ENCODE measurements at regions not wholly inside any gene's neighbourhood (a gene's known extent, or its start where the extent isn't known, plus 50 kb on each side); places are given as distances from the start of the nearest gene placed in this dataset.

DNA sequence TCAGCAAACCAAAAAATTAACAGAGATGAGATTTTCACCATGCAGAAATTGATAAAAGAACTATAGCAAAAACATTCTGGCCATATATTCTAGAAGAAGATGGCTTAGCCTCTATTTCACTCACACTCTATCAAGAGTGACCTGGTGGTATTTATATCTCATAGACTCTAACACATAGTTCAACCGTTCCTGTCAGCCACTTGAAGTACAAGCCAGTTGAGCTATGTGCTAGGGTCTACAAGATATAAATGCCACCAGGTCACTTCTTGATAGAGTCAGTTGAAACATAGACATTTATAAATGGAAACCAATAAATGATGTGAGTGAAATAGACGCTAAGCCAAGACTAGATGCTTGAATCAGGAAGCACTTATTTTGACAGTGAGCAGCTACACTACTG is 836.7 kb upstream of the EPHA5 start:
- no peaks in the 10 kb centered on the region for H3K36me3 ChIP-seq (ENCODE audit: insufficient read depth in 1 of 2, low read depth in 1 of 2)
- no peaks in the 10 kb centered on the region for H3K9me3 ChIP-seq
- ATAC-seq (no peak), DNase-seq (no peak)
- no peak overlapping the region for H3K4me3 ChIP-seq
- no peaks in the 10 kb centered on the region for H3K4me1 ChIP-seq
- TF ChIP-seq, protein P1, sequence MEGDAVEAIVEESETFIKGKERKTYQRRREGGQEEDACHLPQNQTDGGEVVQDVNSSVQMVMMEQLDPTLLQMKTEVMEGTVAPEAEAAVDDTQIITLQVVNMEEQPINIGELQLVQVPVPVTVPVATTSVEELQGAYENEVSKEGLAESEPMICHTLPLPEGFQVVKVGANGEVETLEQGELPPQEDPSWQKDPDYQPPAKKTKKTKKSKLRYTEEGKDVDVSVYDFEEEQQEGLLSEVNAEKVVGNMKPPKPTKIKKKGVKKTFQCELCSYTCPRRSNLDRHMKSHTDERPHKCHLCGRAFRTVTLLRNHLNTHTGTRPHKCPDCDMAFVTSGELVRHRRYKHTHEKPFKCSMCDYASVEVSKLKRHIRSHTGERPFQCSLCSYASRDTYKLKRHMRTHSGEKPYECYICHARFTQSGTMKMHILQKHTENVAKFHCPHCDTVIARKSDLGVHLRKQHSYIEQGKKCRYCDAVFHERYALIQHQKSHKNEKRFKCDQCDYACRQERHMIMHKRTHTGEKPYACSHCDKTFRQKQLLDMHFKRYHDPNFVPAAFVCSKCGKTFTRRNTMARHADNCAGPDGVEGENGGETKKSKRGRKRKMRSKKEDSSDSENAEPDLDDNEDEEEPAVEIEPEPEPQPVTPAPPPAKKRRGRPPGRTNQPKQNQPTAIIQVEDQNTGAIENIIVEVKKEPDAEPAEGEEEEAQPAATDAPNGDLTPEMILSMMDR (IDR thresholded peaks at IDR 0.05), result no peak
- no peaks in the 10 kb centered on the region for H3K27me3 ChIP-seq (ENCODE audit: insufficient read depth in 3 of 3, low read length in 2 of 3)
- intact Hi-C loops (cut with DNase I), result no loop called here
- 89 to 94% (median 93%) methylated on average over 2 of the region's 2 CpGs for WGBS, 3 donors
- no peak overlapping the region for H3K27ac ChIP-seq

DNA sequence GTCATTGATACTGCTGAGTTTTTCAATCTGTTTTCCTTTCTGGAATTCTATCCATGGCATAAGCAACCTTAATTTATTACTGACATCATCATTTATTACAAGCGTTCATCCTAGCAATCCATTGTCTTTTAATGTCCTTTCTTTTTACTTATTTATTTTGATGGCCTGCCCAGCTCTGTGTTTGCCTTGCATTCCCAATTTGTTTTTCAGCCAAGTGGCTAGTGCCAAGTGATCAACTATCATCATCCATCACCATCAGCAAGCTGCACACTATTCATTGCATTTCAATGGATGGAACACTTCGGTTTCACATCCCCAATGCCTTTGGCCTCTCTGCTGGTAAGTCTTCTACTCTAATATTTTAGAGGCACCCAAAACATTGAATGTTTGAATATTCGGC is 831.7 kb upstream of the EPHA5 start:
- Histone ChIP-seq H3K27ac (no peak overlapping the region), H3K9me3 (no peaks in the 10 kb centered on the region), H3K36me3 (ENCODE audit: insufficient read depth in 1 of 2, low read depth in 1 of 2) (no peaks in the 10 kb centered on the region), H3K4me1 (no peaks in the 10 kb centered on the region), H3K4me3 (no peak overlapping the region), H3K27me3 (ENCODE audit: insufficient read depth in 3 of 3, low read length in 2 of 3) (no peaks in the 10 kb centered on the region)
- ATAC-seq (no peak), DNase-seq (no peak)
- 81 to 85% (median 82%) methylated on average over 3 of the region's 3 CpGs for WGBS, 3 donors
- TF ChIP-seq, protein P1 (IDR thresholded peaks at IDR 0.05), result no peak
- intact Hi-C loops (cut with DNase I), result no loop called here

DNA sequence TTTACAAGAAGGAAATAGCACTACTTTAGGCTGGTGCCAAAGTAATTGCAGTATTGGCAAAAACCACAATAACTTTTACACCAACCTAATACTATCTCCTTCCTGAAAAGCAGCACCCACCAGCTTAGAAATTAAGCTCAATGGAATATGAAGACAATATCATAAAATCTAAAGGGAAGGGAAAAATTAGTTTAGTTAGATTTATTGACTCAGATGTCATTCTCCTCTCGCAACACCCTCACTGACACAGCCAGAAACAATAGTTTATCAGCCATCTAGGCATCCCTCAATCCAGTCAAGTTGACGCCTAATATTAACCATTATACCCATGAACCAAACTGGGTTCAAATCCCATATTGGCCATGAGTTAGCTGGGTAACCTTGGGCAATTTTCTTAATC is 820.4 kb upstream of the EPHA5 start:
- ATAC-seq (no peak), DNase-seq (no peak)
- Histone ChIP-seq H3K27ac (no peak overlapping the region), H3K4me3 (no peak overlapping the region), H3K9me3 (no peaks in the 10 kb centered on the region), H3K36me3 (ENCODE audit: insufficient read depth in 1 of 2, low read depth in 1 of 2) (no peaks in the 10 kb centered on the region), H3K27me3 (ENCODE audit: insufficient read depth in 3 of 3, low read length in 2 of 3) (no peaks in the 10 kb centered on the region), H3K4me1 (no peaks in the 10 kb centered on the region)
- 88 to 98% (median 92%) methylated on average over 2 of the region's 2 CpGs for WGBS, 3 donors
- TF ChIP-seq, protein P1 (IDR thresholded peaks at IDR 0.05), result no peak
- intact Hi-C loops (cut with DNase I), result no loop called here

DNA sequence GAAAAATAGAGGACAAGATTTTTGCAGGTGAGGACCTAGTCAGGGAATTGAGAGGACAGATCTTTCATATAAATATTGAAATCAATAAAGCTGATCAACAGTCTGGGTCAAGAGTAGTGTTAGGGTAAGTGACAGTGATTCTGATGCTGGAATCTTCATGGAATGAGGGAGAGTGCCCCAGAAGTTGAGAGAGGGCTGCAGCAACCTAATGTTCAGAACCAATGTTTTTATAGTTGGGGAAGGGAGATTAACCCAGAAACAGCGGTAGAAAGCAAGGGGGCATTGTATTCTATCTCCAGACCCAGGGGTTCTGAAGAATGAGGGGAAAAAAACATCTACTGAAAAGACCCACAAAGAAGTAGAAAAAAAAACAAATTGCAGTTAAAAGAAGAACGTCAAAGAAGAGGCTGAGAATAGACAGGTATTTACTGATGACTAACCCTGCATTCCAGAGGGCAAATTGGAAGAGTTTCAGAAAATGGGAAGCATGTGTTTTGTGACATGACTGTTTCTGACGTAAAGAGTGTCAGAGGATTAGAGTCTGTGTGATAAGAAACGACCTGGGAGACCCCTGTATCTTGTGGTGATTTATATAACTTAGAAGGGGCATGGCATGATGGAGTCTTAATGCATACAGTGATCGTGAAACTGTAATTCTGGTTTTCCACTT is 819.6 kb upstream of the EPHA5 start:
- intact Hi-C loops (cut with DNase I), result no loop called here
- TF ChIP-seq, protein P1 (IDR thresholded peaks at IDR 0.05), result no peak

DNA sequence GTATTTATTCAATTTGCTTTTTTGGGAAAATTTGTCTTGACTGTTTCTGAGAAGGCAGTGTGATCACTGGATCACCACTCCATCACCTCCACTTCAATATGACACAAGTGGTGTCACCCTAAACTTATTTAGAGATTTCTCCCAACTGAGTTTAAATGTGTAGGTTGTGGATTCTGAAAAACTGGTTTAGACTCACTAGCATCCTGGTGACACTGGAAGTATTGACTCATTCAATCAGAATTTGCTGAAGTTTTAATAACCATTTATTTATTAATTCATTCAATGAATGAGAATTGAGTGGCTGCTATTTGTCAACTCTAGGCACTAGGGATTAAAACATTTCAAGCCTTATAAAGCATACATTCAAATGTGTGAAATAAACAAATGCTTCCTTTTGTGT is 819.1 kb upstream of the EPHA5 start:
- no peak for ATAC-seq
- Histone ChIP-seq H3K27ac (no peak overlapping the region), H3K4me1 (no peaks in the 10 kb centered on the region), H3K36me3 (ENCODE audit: insufficient read depth in 1 of 2, low read depth in 1 of 2) (no peaks in the 10 kb centered on the region), H3K4me3 (no peak overlapping the region), H3K27me3 (ENCODE audit: insufficient read depth in 3 of 3, low read length in 2 of 3) (no peaks in the 10 kb centered on the region), H3K9me3 (no peaks in the 10 kb centered on the region)
- no peak for DNase-seq
- intact Hi-C loops (cut with DNase I), result no loop called here
- TF ChIP-seq, protein P1 (IDR thresholded peaks at IDR 0.05), result no peak

More for the DNA sequence above, 819.6 kb upstream of the EPHA5 start:
- no peak for DNase-seq
- Histone ChIP-seq H3K4me3 (no peak overlapping the region), H3K4me1 (no peaks in the 10 kb centered on the region), H3K27me3 (ENCODE audit: insufficient read depth in 3 of 3, low read length in 2 of 3) (no peaks in the 10 kb centered on the region), H3K27ac (no peak overlapping the region), H3K36me3 (ENCODE audit: insufficient read depth in 1 of 2, low read depth in 1 of 2) (no peaks in the 10 kb centered on the region), H3K9me3 (no peaks in the 10 kb centered on the region)
- WGBS, 3 donors, result 44 to 46% (median 44%) methylated on average over 5 of the region's 5 CpGs
- ATAC-seq, result no peak
